ENCODE measurements at regions not wholly inside any gene's neighbourhood (a gene's known extent, or its start where the extent isn't known, plus 50 kb on each side); places are given as distances from the start of the nearest gene placed in this dataset.

DNA sequence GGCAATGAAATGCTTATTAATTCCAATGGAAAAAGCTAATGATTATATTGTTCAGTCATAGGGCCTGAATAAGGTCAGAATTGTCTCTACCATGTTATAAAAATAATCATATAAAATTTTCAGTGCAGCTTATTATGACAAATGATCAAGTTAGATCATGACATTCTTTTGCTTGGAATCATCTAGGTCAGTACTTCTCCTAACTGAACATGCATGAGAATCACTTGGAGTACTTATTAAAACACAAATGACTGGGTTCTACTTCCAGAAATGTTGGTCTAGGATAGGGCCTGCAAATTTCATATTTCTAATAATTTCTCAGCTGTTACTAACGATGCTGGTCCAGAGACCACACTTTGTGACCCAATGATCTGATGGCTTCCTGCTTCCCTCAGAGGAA lies 806.0 kb upstream of the ZNF608 start:
- 75 to 81% methylated on average over 1 of the region's 1 CpG for WGBS, 2 donors
- Histone ChIP-seq H3K27me3 (no peaks in the 10 kb centered on the region), H3K27ac (no peak overlapping the region), H3K36me3 (no peaks in the 10 kb centered on the region), H3K9me3 (no peaks in the 10 kb centered on the region), H3K4me3 (replicated peaks in 1 of 3) (no peak overlapping the region), H3K4me1 (peaks cover 6 to 11% of the 10 kb centered on the region in 2 donors)
- TF ChIP-seq CTCF (IDR thresholded peaks at IDR 0.05): no peak
- TF ChIP-seq POLR2A (IDR thresholded peaks at IDR 0.05): no peak
- intact Hi-C loops (cut with DNase I): no loop called here
- DNase-seq: no peak

DNA sequence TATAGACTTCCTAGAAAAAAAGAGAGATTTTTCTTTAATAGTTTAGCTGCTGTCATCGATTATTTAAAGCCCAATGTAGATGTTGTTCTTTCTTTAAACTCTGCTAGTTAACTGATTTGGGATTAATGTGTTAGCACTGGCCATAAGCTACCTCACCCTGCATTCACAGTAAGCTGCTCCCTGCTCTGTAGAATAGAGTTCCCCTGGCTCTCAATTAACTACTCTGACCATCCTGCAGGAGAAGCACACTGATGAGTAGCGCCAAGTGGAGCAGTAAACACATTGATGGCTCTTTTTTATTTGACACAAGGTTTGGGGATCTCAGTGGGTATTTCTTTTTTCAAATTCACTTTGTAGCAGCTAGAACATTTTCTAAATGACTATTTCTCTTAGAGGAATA lies 807.9 kb upstream of the ZNF608 start:
- no peak for DNase-seq
- WGBS, 2 donors: 73 to 86% methylated on average over 2 of the region's 2 CpGs
- Histone ChIP-seq H3K4me3 (replicated peaks in 1 of 3) (no peak overlapping the region), H3K4me1 (peaks cover 4 to 7% of the 10 kb centered on the region in 2 donors), H3K27me3 (no peaks in the 10 kb centered on the region), H3K36me3 (no peaks in the 10 kb centered on the region), H3K9me3 (no peaks in the 10 kb centered on the region), H3K27ac (no peak overlapping the region)
- intact Hi-C loops (cut with DNase I): no loop called here
- TF ChIP-seq CTCF (IDR thresholded peaks at IDR 0.05) (no peak), POLR2A (IDR thresholded peaks at IDR 0.05) (no peak)

- no peak for TF ChIP-seq POLR2A (IDR thresholded peaks at IDR 0.05)
- no peak for TF ChIP-seq CTCF (IDR thresholded peaks at IDR 0.05)
- no peaks in the 10 kb centered on the region for H3K27me3 ChIP-seq
- no peaks in the 10 kb centered on the region for H3K36me3 ChIP-seq
- no peak for DNase-seq
- WGBS, 2 donors: 88 to 89% methylated on average over 4 of the region's 4 CpGs
- no peaks in the 10 kb centered on the region for H3K9me3 ChIP-seq
- H3K4me3 ChIP-seq (replicated peaks in 1 of 3): no peak overlapping the region
- intact Hi-C loops (cut with DNase I): no loop called here
- H3K4me1 ChIP-seq: no peaks in the 10 kb centered on the region
- no peak overlapping the region for H3K27ac ChIP-seq
Observed at GRCh38 chr5:125555591-125555990, 809.2 kb upstream of the ZNF608 start.

GRCh38 chr5:125558016-125558415 lies 811.6 kb upstream of the ZNF608 start:
- H3K4me3 ChIP-seq (replicated peaks in 1 of 3): no peak overlapping the region
- WGBS, 2 donors: 75 to 90% methylated on average over 1 of the region's 1 CpG
- intact Hi-C loops (cut with DNase I): no loop called here
- TF ChIP-seq CTCF (IDR thresholded peaks at IDR 0.05) (no peak), POLR2A (IDR thresholded peaks at IDR 0.05) (no peak)
- H3K9me3 ChIP-seq: no peaks in the 10 kb centered on the region
- no peak for DNase-seq
- H3K27me3 ChIP-seq: no peaks in the 10 kb centered on the region
- H3K4me1 ChIP-seq: no peaks in the 10 kb centered on the region
- no peaks in the 10 kb centered on the region for H3K36me3 ChIP-seq
- no peak overlapping the region for H3K27ac ChIP-seq

GRCh38 chr5:125558466-125558865 lies 812.0 kb upstream of the ZNF608 start:
- Histone ChIP-seq H3K27ac (no peak overlapping the region), H3K9me3 (no peaks in the 10 kb centered on the region), H3K27me3 (no peaks in the 10 kb centered on the region), H3K36me3 (no peaks in the 10 kb centered on the region), H3K4me1 (no peaks in the 10 kb centered on the region), H3K4me3 (replicated peaks in 1 of 3) (no peak overlapping the region)
- no peak for DNase-seq
- TF ChIP-seq POLR2A (IDR thresholded peaks at IDR 0.05) (no peak), CTCF (IDR thresholded peaks at IDR 0.05) (no peak)
- intact Hi-C loops (cut with DNase I): no loop called here
- WGBS, 2 donors: 79 to 85% methylated on average over 3 of the region's 3 CpGs
